ENCODE measurements at regions not wholly inside any gene's neighbourhood (a gene's known extent, or its start where the extent isn't known, plus 50 kb on each side); places are given as distances from the start of the nearest gene placed in this dataset.
"Not testable (repeated sequence)": the region's sequence is repeated elsewhere in the genome, so short reads cannot be mapped to it uniquely, and the experiment has no call there.

DNA sequence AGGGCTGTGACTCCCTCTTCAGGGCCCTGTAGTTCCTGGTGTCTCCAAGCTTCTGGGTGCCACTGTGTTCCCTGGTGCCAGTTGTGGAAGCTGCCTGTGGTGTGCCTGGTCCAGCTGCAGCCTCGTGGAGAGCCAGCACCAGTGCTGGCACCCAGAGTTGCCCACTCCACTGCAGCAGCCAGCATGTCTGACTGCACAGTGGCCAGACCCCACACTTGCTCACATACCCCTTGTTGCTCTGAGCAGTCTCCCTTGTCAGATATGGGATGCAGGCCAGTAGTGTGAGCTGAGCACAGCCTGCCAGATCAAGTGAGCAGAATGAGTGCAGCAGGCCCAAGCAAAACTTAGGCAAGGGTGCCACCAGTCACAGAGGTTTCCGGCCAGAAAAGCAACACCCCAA is 108.6 kb downstream of the ZMAT1 start:
- intact Hi-C loops (cut with DNase I): no loop called here
- no peak overlapping the region for H3K27ac ChIP-seq
- no peak overlapping the region for H3K4me3 ChIP-seq
- H3K27me3 ChIP-seq: no peaks in the 10 kb centered on the region
- TF ChIP-seq, protein P1, sequence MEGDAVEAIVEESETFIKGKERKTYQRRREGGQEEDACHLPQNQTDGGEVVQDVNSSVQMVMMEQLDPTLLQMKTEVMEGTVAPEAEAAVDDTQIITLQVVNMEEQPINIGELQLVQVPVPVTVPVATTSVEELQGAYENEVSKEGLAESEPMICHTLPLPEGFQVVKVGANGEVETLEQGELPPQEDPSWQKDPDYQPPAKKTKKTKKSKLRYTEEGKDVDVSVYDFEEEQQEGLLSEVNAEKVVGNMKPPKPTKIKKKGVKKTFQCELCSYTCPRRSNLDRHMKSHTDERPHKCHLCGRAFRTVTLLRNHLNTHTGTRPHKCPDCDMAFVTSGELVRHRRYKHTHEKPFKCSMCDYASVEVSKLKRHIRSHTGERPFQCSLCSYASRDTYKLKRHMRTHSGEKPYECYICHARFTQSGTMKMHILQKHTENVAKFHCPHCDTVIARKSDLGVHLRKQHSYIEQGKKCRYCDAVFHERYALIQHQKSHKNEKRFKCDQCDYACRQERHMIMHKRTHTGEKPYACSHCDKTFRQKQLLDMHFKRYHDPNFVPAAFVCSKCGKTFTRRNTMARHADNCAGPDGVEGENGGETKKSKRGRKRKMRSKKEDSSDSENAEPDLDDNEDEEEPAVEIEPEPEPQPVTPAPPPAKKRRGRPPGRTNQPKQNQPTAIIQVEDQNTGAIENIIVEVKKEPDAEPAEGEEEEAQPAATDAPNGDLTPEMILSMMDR (IDR thresholded peaks at IDR 0.05): no peak
- no peak for TF ChIP-seq POLR2AphosphoS5 (IDR thresholded peaks at IDR 0.05; ENCODE audit: insufficient read depth in 1 of 2, low read depth in 1 of 2)
- TF ChIP-seq POLR2A (IDR thresholded peaks at IDR 0.05): no peak
- H3K9me3 ChIP-seq: peaks cover under 1% of the 10 kb centered on the region
- H3K4me1 ChIP-seq: no peaks in the 10 kb centered on the region
- DNase-seq (ENCODE audit: extremely low spot score in 2 of 2): peak in 1 of 2 donors; percentile 81
- H3K36me3 ChIP-seq: no peaks in the 10 kb centered on the region

GRCh38 chrX:101817739-101818138 is 114.1 kb downstream of the ZMAT1 start:
- H3K9me3 ChIP-seq; intact Hi-C loops (cut with DNase I); DNase-seq (ENCODE audit: extremely low spot score in 2 of 2); H3K4me3 ChIP-seq; H3K36me3 ChIP-seq; H3K27me3 ChIP-seq; H3K27ac ChIP-seq; H3K4me1 ChIP-seq: not testable (repeated sequence)

GRCh38 chrX:101813200-101813599 is 118.6 kb downstream of the ZMAT1 start:
- intact Hi-C loops (cut with DNase I): no loop called here
- no peak overlapping the region for H3K27ac ChIP-seq

DNA sequence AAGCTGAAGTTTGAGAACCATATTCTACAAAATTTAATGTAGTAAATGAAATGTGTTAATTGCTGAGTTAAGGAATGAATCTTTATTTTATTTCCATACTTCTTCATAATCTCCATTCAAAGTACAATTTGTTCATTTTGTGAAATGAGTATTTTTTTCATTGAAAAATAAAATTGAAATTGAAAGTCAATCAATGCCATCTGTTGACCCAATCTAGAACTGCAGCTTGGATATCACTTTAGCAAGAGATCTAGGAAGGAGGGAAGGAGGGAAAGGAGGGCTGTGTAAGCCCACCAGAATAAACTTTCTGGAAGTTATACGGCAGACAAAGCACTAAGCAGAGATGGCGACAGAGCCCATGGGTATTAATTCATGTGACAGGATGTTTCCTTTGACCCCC is 128.4 kb downstream of the ZMAT1 start:
- intact Hi-C loops (cut with DNase I): no loop called here

More at GRCh38 chrX:101813200-101813599, 118.6 kb downstream of the ZMAT1 start:
- Histone ChIP-seq H3K4me3 (no peak overlapping the region), H3K4me1 (no peaks in the 10 kb centered on the region), H3K27me3 (no peaks in the 10 kb centered on the region), H3K36me3 (no peaks in the 10 kb centered on the region), H3K9me3 (peaks cover 3% of the 10 kb centered on the region)
- peak in 1 of 2 donors; percentile 58 for DNase-seq (ENCODE audit: extremely low spot score in 2 of 2)
- TF ChIP-seq POLR2A (IDR thresholded peaks at IDR 0.05): no peak
- TF ChIP-seq, protein P1 (IDR thresholded peaks at IDR 0.05): no peak

DNA sequence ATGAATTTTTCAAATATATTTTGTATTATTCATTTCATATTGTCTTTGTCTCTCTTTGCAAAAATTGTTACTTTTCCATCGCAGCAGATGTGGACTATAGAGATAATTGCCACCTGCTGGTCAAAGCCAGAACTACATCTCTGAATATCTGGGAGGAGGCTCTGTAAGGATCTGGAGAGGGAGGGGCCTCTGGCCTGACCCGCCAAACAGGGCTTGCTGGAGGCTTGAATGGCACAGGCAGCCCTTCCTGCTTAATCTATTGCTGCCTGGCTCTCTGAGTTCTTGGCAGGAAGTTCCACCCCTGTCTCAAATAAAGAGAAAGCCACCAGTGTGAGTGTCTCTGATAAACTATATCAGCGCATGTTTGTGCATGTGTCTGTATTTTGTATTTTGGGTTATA is 132.4 kb downstream of the ZMAT1 start:
- Histone ChIP-seq H3K9me3 (no peaks in the 10 kb centered on the region), H3K36me3 (no peaks in the 10 kb centered on the region), H3K27me3 (no peaks in the 10 kb centered on the region), H3K4me3 (no peak overlapping the region), H3K4me1 (no peaks in the 10 kb centered on the region), H3K27ac (no peak overlapping the region)
- DNase-seq (ENCODE audit: extremely low spot score in 2 of 2): no peak
- intact Hi-C loops (cut with DNase I): loop anchor here (10.0 kb wide), 1 partner anchor 185 kb away; the partner anchor contains the start of gene ARMCX6
- TF ChIP-seq POLR2AphosphoS5 (IDR thresholded peaks at IDR 0.05; ENCODE audit: insufficient read depth in 1 of 2, low read depth in 1 of 2) (peak in 1 of 2 donors; percentile 69), POLR2A (IDR thresholded peaks at IDR 0.05) (no peak)
- TF ChIP-seq, protein P1 (IDR thresholded peaks at IDR 0.05): peak; percentile 61 to 64 (median 62)

More for the DNA sequence above, 128.4 kb downstream of the ZMAT1 start:
- Histone ChIP-seq H3K4me1 (no peaks in the 10 kb centered on the region), H3K27me3 (no peaks in the 10 kb centered on the region), H3K36me3 (no peaks in the 10 kb centered on the region), H3K9me3 (no peaks in the 10 kb centered on the region), H3K27ac (no peak overlapping the region), H3K4me3 (no peak overlapping the region)
- no peak for DNase-seq (ENCODE audit: extremely low spot score in 2 of 2)
- no peak for TF ChIP-seq POLR2AphosphoS5 (IDR thresholded peaks at IDR 0.05; ENCODE audit: insufficient read depth in 1 of 2, low read depth in 1 of 2)
- TF ChIP-seq POLR2A (IDR thresholded peaks at IDR 0.05): no peak
- TF ChIP-seq, protein P1 (IDR thresholded peaks at IDR 0.05): peak in 1 of 3 experiments; percentile 9
